Glutamatergic neuron (in vitro differentiated cells): ENCODE measurements at regions not wholly inside any gene's neighbourhood (a gene's known extent, or its start where the extent isn't known, plus 50 kb on each side); places are given as distances from the start of the nearest gene placed in this dataset.

Source experiments
- DNase-seq: peaks from one replicate; pipeline ENCODE4 v3.0.0; 2022
- H3K27ac Mint-ChIP-seq: one replicate; pipeline ENCODE4 v1.8.0; 2020; ENCODE audit warnings: mild to moderate bottlenecking, mixed read lengths, inconsistent platforms; ENCODE audit not compliant: unreplicated experiment
- H3K27me3 Mint-ChIP-seq: one replicate; pipeline ENCODE4 v1.8.0; 2020; ENCODE audit warnings: mild to moderate bottlenecking, moderate library complexity, mixed read lengths, inconsistent platforms; ENCODE audit not compliant: unreplicated experiment
- H3K36me3 Mint-ChIP-seq: one replicate; pipeline ENCODE4 v1.8.0; 2020; ENCODE audit warnings: mild to moderate bottlenecking, mixed read lengths, inconsistent platforms; ENCODE audit not compliant: unreplicated experiment
- H3K4me1 Mint-ChIP-seq: one replicate; pipeline ENCODE4 v1.8.0; 2020; ENCODE audit warnings: mild to moderate bottlenecking, low read depth, mixed read lengths, inconsistent platforms; ENCODE audit not compliant: unreplicated experiment
- H3K4me3 Mint-ChIP-seq: one replicate; pipeline ENCODE4 v1.8.0; 2020; ENCODE audit warnings: mild to moderate bottlenecking, mixed read lengths, inconsistent platforms; ENCODE audit not compliant: unreplicated experiment
- H3K9me3 Mint-ChIP-seq: one replicate; pipeline ENCODE4 v1.8.0; 2020; ENCODE audit warnings: mild to moderate bottlenecking, moderate library complexity, mixed read lengths, inconsistent platforms; ENCODE audit not compliant: unreplicated experiment
- CTCF ChIP-seq: fragments of 200-600 bp; sonication (generic); IDR thresholded peaks from one replicate; pipeline ENCODE4 v1.5.0; 2021; ENCODE audit not compliant: partially characterized antibody, unreplicated experiment

DNA sequence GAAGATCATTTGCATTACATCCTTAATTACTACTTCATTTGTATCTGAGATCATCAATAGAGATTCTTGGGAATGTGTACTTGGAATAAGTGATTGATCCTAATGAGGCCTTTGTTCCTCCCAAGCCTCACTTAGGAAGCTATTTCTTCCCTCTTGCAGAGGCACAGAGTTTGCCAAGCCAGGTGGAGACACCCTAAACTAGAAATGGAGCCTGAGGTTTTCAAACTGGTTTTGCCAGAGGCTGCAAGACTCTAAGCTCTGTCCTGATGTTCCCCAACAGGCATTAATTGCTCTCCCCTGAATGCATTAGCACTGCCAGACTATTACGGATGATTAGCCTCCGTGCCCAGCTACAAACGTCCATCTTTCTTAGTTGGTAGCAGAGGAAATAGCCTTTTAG, 125.2 kb upstream of the LGALSL start:
- no peak for TF ChIP-seq CTCF
- Mint-ChIP-seq H3K36me3 (no peaks in the 10 kb centered on the region), H3K4me1 (peaks cover 27% of the 10 kb centered on the region), H3K4me3 (peak overlapping the region; percentile 52), H3K27ac (peak overlapping the region; percentile 22), H3K27me3 (peaks cover 5% of the 10 kb centered on the region), H3K9me3 (peaks cover 2% of the 10 kb centered on the region)
- DNase-seq, result no peak

GRCh38 chr2:64329848-64330247, 124.1 kb upstream of the LGALSL start:
- Mint-ChIP-seq H3K27ac (no peak overlapping the region), H3K36me3 (no peaks in the 10 kb centered on the region), H3K9me3 (peaks cover 2% of the 10 kb centered on the region), H3K4me1 (peaks cover 27% of the 10 kb centered on the region), H3K27me3 (peaks cover 5% of the 10 kb centered on the region), H3K4me3 (no peak overlapping the region)
- TF ChIP-seq CTCF, result no peak
- no peak for DNase-seq

DNA sequence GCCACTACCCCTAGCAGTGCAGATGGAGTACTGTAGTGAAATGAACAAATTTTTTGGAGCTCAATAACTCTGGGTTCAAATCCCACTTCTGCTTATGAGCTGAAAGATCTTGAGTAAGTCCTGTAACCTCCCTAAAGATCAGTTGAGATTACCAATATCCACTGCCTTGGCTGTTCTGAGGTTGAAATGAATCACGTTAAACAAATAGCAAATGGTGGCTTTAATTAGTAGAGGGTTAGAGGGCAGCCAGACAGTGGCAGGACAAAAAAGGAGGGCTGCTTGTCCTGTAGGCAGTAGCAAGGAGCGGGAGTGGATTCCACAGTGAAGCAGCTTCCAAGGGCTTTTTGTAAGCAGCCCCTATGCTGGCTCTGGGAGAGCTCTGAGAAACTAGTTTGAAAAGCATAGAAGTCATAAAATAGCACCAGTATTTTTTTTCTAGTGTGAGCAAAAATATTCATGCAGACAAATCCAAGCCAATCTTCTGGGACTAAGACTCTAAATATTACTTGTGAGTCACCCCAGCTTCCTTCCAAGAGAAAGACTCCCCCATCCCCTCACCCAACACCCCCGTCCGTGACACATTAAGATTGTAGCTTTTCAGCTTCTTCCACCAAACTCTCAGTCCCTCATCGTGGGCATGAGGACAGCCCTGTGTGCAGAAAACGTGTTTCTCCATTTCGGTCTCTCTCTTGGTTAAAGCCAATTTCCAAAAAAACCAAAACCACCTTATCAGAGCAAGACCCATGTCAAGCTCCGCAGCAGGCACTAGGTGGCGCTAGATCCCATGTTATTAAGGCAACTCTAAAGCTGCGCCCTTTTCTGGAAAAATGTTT, 123.5 kb upstream of the LGALSL start:
- DNase-seq, result peak; percentile 82
- peak; percentile 94 for TF ChIP-seq CTCF
- Mint-ChIP-seq H3K27me3 (peaks cover 5% of the 10 kb centered on the region), H3K27ac (no peak overlapping the region), H3K4me1 (peaks cover 27% of the 10 kb centered on the region), H3K4me3 (peak overlapping the region; percentile 40), H3K36me3 (no peaks in the 10 kb centered on the region), H3K9me3 (peaks cover 2% of the 10 kb centered on the region)

GRCh38 chr2:64331114-64331645, 122.8 kb upstream of the LGALSL start:
- no peaks in the 10 kb centered on the region for H3K36me3 Mint-ChIP-seq
- H3K4me3 Mint-ChIP-seq, result no peak overlapping the region
- peak; percentile 16 for TF ChIP-seq CTCF
- H3K27ac Mint-ChIP-seq, result no peak overlapping the region
- H3K4me1 Mint-ChIP-seq, result peaks cover 27% of the 10 kb centered on the region
- H3K27me3 Mint-ChIP-seq, result peaks cover 5% of the 10 kb centered on the region
- peaks cover 2% of the 10 kb centered on the region for H3K9me3 Mint-ChIP-seq
- DNase-seq, result no peak

- Mint-ChIP-seq H3K27me3 (peaks cover 3% of the 10 kb centered on the region), H3K9me3 (peaks cover 2% of the 10 kb centered on the region), H3K4me3 (no peak overlapping the region), H3K27ac (no peak overlapping the region), H3K4me1 (peaks cover 27% of the 10 kb centered on the region), H3K36me3 (no peaks in the 10 kb centered on the region)
- no peak for DNase-seq
- no peak for TF ChIP-seq CTCF
Observed at GRCh38 chr2:64331849-64332699, 121.9 kb upstream of the LGALSL start.
